ENCODE measurements at regions not wholly inside any gene's neighbourhood (a gene's known extent, or its start where the extent isn't known, plus 50 kb on each side); places are given as distances from the start of the nearest gene placed in this dataset.

DNA sequence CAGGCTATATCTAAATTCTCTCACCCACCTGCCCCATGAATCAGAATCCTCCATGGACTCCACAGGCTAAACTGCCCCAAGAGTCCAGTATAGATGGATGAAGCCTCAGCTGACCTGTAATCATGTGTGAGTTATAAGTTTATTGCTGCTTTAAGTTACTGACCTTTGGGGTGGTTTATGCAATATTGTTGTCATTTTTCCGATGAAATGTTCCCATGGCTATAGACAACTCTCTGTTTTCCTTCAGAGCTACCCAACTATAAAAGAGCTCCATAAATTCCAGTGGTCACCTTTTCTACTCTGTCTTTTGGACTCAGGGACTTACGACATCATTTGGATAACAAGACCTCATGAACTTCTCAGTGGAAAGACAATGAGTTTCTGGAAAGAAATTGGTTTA, 212.1 kb downstream of the BMP2 start:
- Histone ChIP-seq H3K9me3 (ENCODE audit: control insufficient read depth in 4 of 4, insufficient read depth in 3 of 4, low read length in 3 of 4) (peaks cover 0 to 5% (median 2%) of the 10 kb centered on the region in 4 donors), H3K4me3 (no peak overlapping the region), H3K27ac (ENCODE audit: low read depth in 1 of 2, low read length in 1 of 2) (no peak overlapping the region), H3K27me3 (ENCODE audit: control insufficient read depth in 3 of 3, insufficient read depth in 3 of 3, low read length in 2 of 3) (no peaks in the 10 kb centered on the region), H3K9ac (ENCODE audit: insufficient read depth in 1 of 2, low read length in 2 of 2) (no peak overlapping the region), H3K36me3 (ENCODE audit: control insufficient read depth in 4 of 4, insufficient read depth in 4 of 4, low read length in 4 of 4) (no peaks in the 10 kb centered on the region), H3K4me1 (ENCODE audit: control insufficient read depth in 5 of 5, insufficient read depth in 5 of 5, low read length in 5 of 5) (no peaks in the 10 kb centered on the region)
- WGBS, 2 donors = 90 to 92% methylated on average over 2 of the region's 2 CpGs
- DNase-seq (no peak), ATAC-seq (ENCODE audit: insufficient read depth, low FRiP score) (no peak)
- TF ChIP-seq, protein P1, sequence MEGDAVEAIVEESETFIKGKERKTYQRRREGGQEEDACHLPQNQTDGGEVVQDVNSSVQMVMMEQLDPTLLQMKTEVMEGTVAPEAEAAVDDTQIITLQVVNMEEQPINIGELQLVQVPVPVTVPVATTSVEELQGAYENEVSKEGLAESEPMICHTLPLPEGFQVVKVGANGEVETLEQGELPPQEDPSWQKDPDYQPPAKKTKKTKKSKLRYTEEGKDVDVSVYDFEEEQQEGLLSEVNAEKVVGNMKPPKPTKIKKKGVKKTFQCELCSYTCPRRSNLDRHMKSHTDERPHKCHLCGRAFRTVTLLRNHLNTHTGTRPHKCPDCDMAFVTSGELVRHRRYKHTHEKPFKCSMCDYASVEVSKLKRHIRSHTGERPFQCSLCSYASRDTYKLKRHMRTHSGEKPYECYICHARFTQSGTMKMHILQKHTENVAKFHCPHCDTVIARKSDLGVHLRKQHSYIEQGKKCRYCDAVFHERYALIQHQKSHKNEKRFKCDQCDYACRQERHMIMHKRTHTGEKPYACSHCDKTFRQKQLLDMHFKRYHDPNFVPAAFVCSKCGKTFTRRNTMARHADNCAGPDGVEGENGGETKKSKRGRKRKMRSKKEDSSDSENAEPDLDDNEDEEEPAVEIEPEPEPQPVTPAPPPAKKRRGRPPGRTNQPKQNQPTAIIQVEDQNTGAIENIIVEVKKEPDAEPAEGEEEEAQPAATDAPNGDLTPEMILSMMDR (IDR thresholded peaks at IDR 0.05; ENCODE audit: control extremely low read depth, extremely low read depth) = no peak

DNA sequence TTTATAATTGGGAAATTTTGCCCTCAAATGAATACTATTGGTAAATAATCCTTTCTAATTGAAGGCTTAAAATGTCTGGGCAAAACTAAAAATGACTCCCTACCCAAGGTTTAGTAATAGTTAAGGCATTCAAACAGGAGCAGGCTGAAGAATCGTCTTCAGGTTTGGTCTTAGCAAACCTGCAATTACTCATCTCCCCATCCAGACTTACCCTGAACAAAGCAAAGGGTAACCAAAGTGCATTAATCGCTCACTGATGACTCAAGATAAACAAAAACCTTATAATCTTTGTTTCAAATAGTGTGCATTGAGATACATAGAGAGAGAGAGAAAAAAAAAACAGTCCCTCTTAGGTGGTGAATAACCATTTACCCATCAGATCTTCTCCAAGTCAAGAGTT, 225.5 kb downstream of the BMP2 start:
- H3K4me1 ChIP-seq (ENCODE audit: control insufficient read depth in 5 of 5, insufficient read depth in 5 of 5, low read length in 5 of 5) = no peaks in the 10 kb centered on the region
- 60 to 71% methylated on average over 2 of the region's 2 CpGs for WGBS, 2 donors
- no peaks in the 10 kb centered on the region for H3K36me3 ChIP-seq (ENCODE audit: control insufficient read depth in 4 of 4, insufficient read depth in 4 of 4, low read length in 4 of 4)
- H3K9me3 ChIP-seq (ENCODE audit: control insufficient read depth in 4 of 4, insufficient read depth in 3 of 4, low read length in 3 of 4) = no peaks in the 10 kb centered on the region
- H3K4me3 ChIP-seq = no peak overlapping the region
- no peaks in the 10 kb centered on the region for H3K27me3 ChIP-seq (ENCODE audit: control insufficient read depth in 3 of 3, insufficient read depth in 3 of 3, low read length in 2 of 3)
- TF ChIP-seq, protein P1 (IDR thresholded peaks at IDR 0.05; ENCODE audit: control extremely low read depth, extremely low read depth) = no peak
- no peak for DNase-seq
- ATAC-seq (ENCODE audit: insufficient read depth, low FRiP score) = no peak
- no peak overlapping the region for H3K27ac ChIP-seq (ENCODE audit: low read depth in 1 of 2, low read length in 1 of 2)
- H3K9ac ChIP-seq (ENCODE audit: insufficient read depth in 1 of 2, low read length in 2 of 2) = no peak overlapping the region

DNA sequence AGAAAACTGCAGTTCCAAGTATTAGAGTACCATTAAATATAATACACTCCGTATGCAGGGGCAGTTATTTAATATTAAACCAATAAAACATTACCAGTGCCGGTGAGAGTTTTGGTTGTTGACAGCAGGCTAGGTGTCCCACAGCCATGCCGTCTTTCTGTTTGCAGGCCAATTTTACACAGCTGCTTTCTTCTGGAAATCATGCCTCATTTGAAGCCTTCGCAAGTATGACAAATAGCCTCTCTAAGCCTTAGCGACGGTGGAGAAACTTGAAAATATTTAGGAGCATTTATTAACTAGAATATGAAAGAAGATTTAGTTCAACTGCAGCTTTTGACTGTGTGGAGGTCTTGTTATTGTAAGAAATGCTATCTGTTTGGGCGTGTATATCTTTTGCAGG, 226.0 kb downstream of the BMP2 start:
- no peaks in the 10 kb centered on the region for H3K36me3 ChIP-seq (ENCODE audit: control insufficient read depth in 4 of 4, insufficient read depth in 4 of 4, low read length in 4 of 4)
- H3K9ac ChIP-seq (ENCODE audit: insufficient read depth in 1 of 2, low read length in 2 of 2) = no peak overlapping the region
- H3K27ac ChIP-seq (ENCODE audit: low read depth in 1 of 2, low read length in 1 of 2) = no peak overlapping the region
- H3K27me3 ChIP-seq (ENCODE audit: control insufficient read depth in 3 of 3, insufficient read depth in 3 of 3, low read length in 2 of 3) = no peaks in the 10 kb centered on the region
- 67 to 79% methylated on average over 7 of the region's 7 CpGs for WGBS, 2 donors
- no peak for ATAC-seq (ENCODE audit: insufficient read depth, low FRiP score)
- H3K4me1 ChIP-seq (ENCODE audit: control insufficient read depth in 5 of 5, insufficient read depth in 5 of 5, low read length in 5 of 5) = no peaks in the 10 kb centered on the region
- no peak for DNase-seq
- H3K9me3 ChIP-seq (ENCODE audit: control insufficient read depth in 4 of 4, insufficient read depth in 3 of 4, low read length in 3 of 4) = no peaks in the 10 kb centered on the region
- H3K4me3 ChIP-seq = no peak overlapping the region
- TF ChIP-seq, protein P1 (IDR thresholded peaks at IDR 0.05; ENCODE audit: control extremely low read depth, extremely low read depth) = no peak

DNA sequence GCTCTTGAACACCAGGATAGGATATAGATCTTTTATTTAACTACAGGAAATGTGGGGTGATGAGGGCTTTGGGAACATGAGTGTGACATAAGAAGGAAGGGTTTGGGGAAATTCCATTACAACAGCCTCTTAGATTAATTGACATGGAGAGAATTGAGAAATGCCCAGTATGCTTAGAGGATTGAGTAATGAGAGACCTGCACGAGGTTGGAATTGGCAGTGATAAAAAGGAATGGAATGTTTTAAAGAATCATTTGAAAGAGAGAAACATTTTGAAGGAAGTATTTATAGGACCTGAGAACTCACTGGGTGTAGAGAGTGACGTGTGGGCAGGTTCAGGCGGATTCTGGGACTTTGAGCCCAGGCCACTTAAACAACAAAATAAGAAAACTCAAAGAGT, 227.0 kb downstream of the BMP2 start:
- no peaks in the 10 kb centered on the region for H3K27me3 ChIP-seq (ENCODE audit: control insufficient read depth in 3 of 3, insufficient read depth in 3 of 3, low read length in 2 of 3)
- H3K9ac ChIP-seq (ENCODE audit: insufficient read depth in 1 of 2, low read length in 2 of 2) = no peak overlapping the region
- no peak overlapping the region for H3K4me3 ChIP-seq
- ATAC-seq (ENCODE audit: insufficient read depth, low FRiP score) (peak; percentile 58), DNase-seq (no peak)
- no peaks in the 10 kb centered on the region for H3K36me3 ChIP-seq (ENCODE audit: control insufficient read depth in 4 of 4, insufficient read depth in 4 of 4, low read length in 4 of 4)
- no peaks in the 10 kb centered on the region for H3K9me3 ChIP-seq (ENCODE audit: control insufficient read depth in 4 of 4, insufficient read depth in 3 of 4, low read length in 3 of 4)
- WGBS, 2 donors = 51 to 65% methylated on average over 3 of the region's 3 CpGs
- no peaks in the 10 kb centered on the region for H3K4me1 ChIP-seq (ENCODE audit: control insufficient read depth in 5 of 5, insufficient read depth in 5 of 5, low read length in 5 of 5)
- H3K27ac ChIP-seq (ENCODE audit: low read depth in 1 of 2, low read length in 1 of 2) = no peak overlapping the region
- TF ChIP-seq, protein P1 (IDR thresholded peaks at IDR 0.05; ENCODE audit: control extremely low read depth, extremely low read depth) = no peak

Measured in lung (tissue), 11 donors.